SK-N-SH treated with all-trans-retinoic acid at 6 μM for 48 hours (cell line): ENCODE measurements at regions not wholly inside any gene's neighbourhood (a gene's known extent, or its start where the extent isn't known, plus 50 kb on each side); places are given as distances from the start of the nearest gene placed in this dataset.

ENCODE experiments used
- TF ChIP-seq, protein P1 (sequence below): fragments of 250-450 bp; sonication (Bioruptor Pico); IDR thresholded peaks from 2 replicates; pipeline ENCODE4 v1.5.0; 2020; ENCODE audit warnings: mild to moderate bottlenecking, moderate library complexity
- TF ChIP-seq, protein P2 (sequence below): fragments of 250-450 bp; sonication (Bioruptor Pico); IDR thresholded peaks from 2 replicates; pipeline ENCODE4 v1.8.0; 2020; ENCODE audit warnings: mild to moderate bottlenecking, moderate library complexity, borderline replicate concordance

DNA sequence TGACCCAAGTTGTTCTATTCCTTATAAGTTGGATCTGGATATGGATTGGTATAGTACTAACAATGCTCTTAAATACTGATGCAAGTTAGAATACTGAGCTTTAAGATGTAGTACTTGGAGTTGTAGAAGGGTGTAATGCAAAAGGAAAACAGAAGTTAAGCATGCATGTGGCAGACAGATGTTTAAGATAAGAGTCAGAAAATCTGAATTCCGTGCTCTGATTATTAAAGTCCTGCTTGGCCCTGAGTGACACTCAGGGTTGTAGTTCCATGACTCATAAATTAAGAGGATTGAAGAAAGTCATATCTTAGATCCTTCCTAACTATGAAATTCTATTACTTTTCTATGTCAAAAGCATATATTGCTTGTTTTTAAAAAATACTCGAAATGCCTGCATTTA, 250.6 kb downstream of the RPRM start:
- TF ChIP-seq, protein P1, sequence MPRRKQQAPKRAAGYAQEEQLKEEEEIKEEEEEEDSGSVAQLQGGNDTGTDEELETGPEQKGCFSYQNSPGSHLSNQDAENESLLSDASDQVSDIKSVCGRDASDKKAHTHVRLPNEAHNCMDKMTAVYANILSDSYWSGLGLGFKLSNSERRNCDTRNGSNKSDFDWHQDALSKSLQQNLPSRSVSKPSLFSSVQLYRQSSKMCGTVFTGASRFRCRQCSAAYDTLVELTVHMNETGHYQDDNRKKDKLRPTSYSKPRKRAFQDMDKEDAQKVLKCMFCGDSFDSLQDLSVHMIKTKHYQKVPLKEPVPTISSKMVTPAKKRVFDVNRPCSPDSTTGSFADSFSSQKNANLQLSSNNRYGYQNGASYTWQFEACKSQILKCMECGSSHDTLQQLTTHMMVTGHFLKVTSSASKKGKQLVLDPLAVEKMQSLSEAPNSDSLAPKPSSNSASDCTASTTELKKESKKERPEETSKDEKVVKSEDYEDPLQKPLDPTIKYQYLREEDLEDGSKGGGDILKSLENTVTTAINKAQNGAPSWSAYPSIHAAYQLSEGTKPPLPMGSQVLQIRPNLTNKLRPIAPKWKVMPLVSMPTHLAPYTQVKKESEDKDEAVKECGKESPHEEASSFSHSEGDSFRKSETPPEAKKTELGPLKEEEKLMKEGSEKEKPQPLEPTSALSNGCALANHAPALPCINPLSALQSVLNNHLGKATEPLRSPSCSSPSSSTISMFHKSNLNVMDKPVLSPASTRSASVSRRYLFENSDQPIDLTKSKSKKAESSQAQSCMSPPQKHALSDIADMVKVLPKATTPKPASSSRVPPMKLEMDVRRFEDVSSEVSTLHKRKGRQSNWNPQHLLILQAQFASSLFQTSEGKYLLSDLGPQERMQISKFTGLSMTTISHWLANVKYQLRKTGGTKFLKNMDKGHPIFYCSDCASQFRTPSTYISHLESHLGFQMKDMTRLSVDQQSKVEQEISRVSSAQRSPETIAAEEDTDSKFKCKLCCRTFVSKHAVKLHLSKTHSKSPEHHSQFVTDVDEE (CRISPR knock-in tag): no peak
- TF ChIP-seq, protein P2, sequence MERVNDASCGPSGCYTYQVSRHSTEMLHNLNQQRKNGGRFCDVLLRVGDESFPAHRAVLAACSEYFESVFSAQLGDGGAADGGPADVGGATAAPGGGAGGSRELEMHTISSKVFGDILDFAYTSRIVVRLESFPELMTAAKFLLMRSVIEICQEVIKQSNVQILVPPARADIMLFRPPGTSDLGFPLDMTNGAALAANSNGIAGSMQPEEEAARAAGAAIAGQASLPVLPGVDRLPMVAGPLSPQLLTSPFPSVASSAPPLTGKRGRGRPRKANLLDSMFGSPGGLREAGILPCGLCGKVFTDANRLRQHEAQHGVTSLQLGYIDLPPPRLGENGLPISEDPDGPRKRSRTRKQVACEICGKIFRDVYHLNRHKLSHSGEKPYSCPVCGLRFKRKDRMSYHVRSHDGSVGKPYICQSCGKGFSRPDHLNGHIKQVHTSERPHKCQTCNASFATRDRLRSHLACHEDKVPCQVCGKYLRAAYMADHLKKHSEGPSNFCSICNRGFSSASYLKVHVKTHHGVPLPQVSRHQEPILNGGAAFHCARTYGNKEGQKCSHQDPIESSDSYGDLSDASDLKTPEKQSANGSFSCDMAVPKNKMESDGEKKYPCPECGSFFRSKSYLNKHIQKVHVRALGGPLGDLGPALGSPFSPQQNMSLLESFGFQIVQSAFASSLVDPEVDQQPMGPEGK (CRISPR knock-in tag): no peak
